ENCODE measurements at regions not wholly inside any gene's neighbourhood (a gene's known extent, or its start where the extent isn't known, plus 50 kb on each side); places are given as distances from the start of the nearest gene placed in this dataset.

- no peaks in the 10 kb centered on the region for H3K27me3 Mint-ChIP-seq (ENCODE audit: low read depth)
- ATAC-seq (no peak), DNase-seq (ENCODE audit: low spot score) (no peak)
- no peaks in the 10 kb centered on the region for H3K9me3 Mint-ChIP-seq
- peaks cover 22% of the 10 kb centered on the region for H3K4me1 Mint-ChIP-seq
- H3K27ac Mint-ChIP-seq: no peak overlapping the region
- no peaks in the 10 kb centered on the region for H3K36me3 Mint-ChIP-seq
- POLR2A ChIA-PET: no interaction called here
- H3K4me3 Mint-ChIP-seq: no peak overlapping the region
- no peak for TF ChIP-seq AFF4 (CRISPR knock-in tag; IDR thresholded peaks at IDR 0.05; ENCODE audit: borderline replicate concordance)
- TF ChIP-seq USF2 (CRISPR knock-in tag; IDR thresholded peaks at IDR 0.05): no peak
- no peak for TF ChIP-seq SOX15 (CRISPR knock-in tag; IDR thresholded peaks at IDR 0.05)
- TF ChIP-seq ZNF671 (CRISPR knock-in tag; IDR thresholded peaks at IDR 0.05): no peak
- TF ChIP-seq HMGXB4 (CRISPR knock-in tag; IDR thresholded peaks at IDR 0.05): no peak
- TF ChIP-seq ZNF396 (CRISPR knock-in tag; IDR thresholded peaks at IDR 0.05; ENCODE audit: borderline replicate concordance): no peak
- no peak for TF ChIP-seq ZMAT4 (CRISPR knock-in tag; IDR thresholded peaks at IDR 0.05)
- no peak for TF ChIP-seq EMX1 (CRISPR knock-in tag; IDR thresholded peaks at IDR 0.05)
- TF ChIP-seq NR2C2 (CRISPR knock-in tag; IDR thresholded peaks at IDR 0.05): no peak
- no peak for TF ChIP-seq FOXJ3 (CRISPR knock-in tag; IDR thresholded peaks at IDR 0.05; ENCODE audit: borderline replicate concordance)
- no peak for TF ChIP-seq CDX4 (CRISPR knock-in tag; IDR thresholded peaks at IDR 0.05; ENCODE audit: borderline replicate concordance)
- TF ChIP-seq GRHL2 (CRISPR knock-in tag; IDR thresholded peaks at IDR 0.05; ENCODE audit: insufficient replicate concordance, severe bottlenecking): no peak
- TF ChIP-seq NFYB (CRISPR knock-in tag; conservative IDR thresholded peaks at IDR 0.05; ENCODE audit: low read depth): no peak
- no peak for TF ChIP-seq JUN (CRISPR knock-in tag; IDR thresholded peaks at IDR 0.05)
- TF ChIP-seq RELA (CRISPR knock-in tag; IDR thresholded peaks at IDR 0.05; ENCODE audit: borderline replicate concordance): no peak
- TF ChIP-seq IRF1 (CRISPR knock-in tag; IDR thresholded peaks at IDR 0.05): no peak
- no peak for TF ChIP-seq ZNF121 (CRISPR knock-in tag; IDR thresholded peaks at IDR 0.05)
- TF ChIP-seq ZBTB21 (CRISPR knock-in tag; IDR thresholded peaks at IDR 0.05; ENCODE audit: borderline replicate concordance): no peak
- TF ChIP-seq FOXK1 (CRISPR knock-in tag; IDR thresholded peaks at IDR 0.05): no peak
- no peak for TF ChIP-seq ZNF281 (CRISPR knock-in tag; IDR thresholded peaks at IDR 0.05)
- CTCF ChIA-PET: interaction anchor here (0.6 kb wide), 1 partner anchor 150 kb away, joined by 4 read pairs; no protein-coding TSS in a partner anchor
Measured at GRCh38 chr2:21567395-21567794, 443.6 kb downstream of the TDRD15 start.

Data from WTC11 (cell line).